Chondrocyte (in vitro differentiated cells): ENCODE measurements at regions not wholly inside any gene's neighbourhood (a gene's known extent, or its start where the extent isn't known, plus 50 kb on each side); places are given as distances from the start of the nearest gene placed in this dataset.
"Not testable (repeated sequence)": the region's sequence is repeated elsewhere in the genome, so short reads cannot be mapped to it uniquely, and the experiment has no call there.

Experiments used
- DNase-seq: peaks from one replicate; pipeline ENCODE4 v3.0.0; 2021; ENCODE audit warnings: mixed read lengths, low spot score
- H3K27ac Mint-ChIP-seq: one replicate; pipeline ENCODE4 v1.8.0; 2021; ENCODE audit warnings: mild to moderate bottlenecking, moderate library complexity, mixed read lengths; ENCODE audit not compliant: unreplicated experiment
- H3K27me3 Mint-ChIP-seq: 2 replicates; pipeline ENCODE4 v1.8.0; 2021; ENCODE audit warnings: low read depth, mixed read lengths
- H3K36me3 Mint-ChIP-seq: 2 replicates; pipeline ENCODE4 v1.8.0; 2021; ENCODE audit warnings: low read depth, mixed read lengths
- H3K4me1 Mint-ChIP-seq: 2 replicates; pipeline ENCODE4 v1.8.0; 2021; ENCODE audit warnings: low read depth, mild to moderate bottlenecking, mixed read lengths
- H3K4me3 Mint-ChIP-seq: one replicate; pipeline ENCODE4 v1.8.0; 2021; ENCODE audit warnings: mild to moderate bottlenecking, moderate library complexity, mixed read lengths; ENCODE audit not compliant: unreplicated experiment
- H3K9me3 Mint-ChIP-seq: 2 replicates; pipeline ENCODE4 v1.8.0; 2021; ENCODE audit warnings: low read depth, mixed read lengths
- CTCF ChIP-seq: fragments of 200-600 bp; sonication (generic); IDR thresholded peaks from 2 replicates; pipeline ENCODE4 v1.5.0; 2021; ENCODE audit warnings: antibody characterized with exemption, mild to moderate bottlenecking, moderate library complexity

DNA sequence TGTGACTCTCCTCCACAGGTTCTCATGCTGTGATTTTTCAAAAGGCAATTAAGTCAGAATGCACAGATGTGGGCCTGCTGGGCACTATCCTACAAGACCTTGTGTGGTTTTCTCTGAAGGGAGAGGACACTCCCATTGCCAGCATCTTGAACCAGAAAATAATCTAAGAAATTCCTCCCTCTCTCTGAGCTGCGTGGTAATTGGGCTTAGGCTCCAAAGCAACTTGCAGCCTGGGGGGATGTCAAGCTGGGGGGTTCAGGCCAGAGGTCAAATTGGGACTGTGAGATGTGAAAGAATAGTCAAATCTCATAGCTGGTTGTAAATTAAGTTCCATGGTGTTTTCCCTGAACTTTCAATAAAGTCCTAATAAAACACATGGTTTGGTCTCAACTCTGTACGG, 350.6 kb upstream of the SLC7A11 start:
- H3K27ac Mint-ChIP-seq: no peak overlapping the region
- no peak overlapping the region for H3K4me3 Mint-ChIP-seq
- no peak for TF ChIP-seq CTCF
- no peaks in the 10 kb centered on the region for H3K36me3 Mint-ChIP-seq
- no peaks in the 10 kb centered on the region for H3K27me3 Mint-ChIP-seq
- H3K9me3 Mint-ChIP-seq: no peaks in the 10 kb centered on the region
- DNase-seq: no peak
- peaks cover 21% of the 10 kb centered on the region for H3K4me1 Mint-ChIP-seq

DNA sequence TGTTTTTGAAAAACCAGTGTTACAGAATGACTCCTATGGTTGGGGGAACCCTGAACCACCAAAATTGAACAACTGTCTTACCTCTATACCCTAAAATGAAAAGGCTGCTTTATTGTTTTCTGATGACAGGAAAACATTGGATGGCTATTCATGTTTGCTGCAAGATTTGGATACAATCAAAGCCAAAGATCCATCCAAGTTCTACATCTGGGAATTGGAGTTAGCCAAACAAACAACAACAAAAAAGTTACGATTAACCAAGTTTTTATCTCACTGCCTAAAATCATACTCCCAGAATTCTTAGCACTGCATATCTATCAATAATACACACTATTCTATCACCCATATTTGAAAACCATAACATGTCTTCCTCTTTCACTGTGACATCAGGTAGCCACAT, 349.7 kb upstream of the SLC7A11 start:
- H3K27ac Mint-ChIP-seq: no peak overlapping the region

GRCh38 chr4:138588501-138588900, 346.4 kb upstream of the SLC7A11 start:
- Mint-ChIP-seq H3K36me3 (peaks cover 4% of the 10 kb centered on the region), H3K27ac (no peak overlapping the region), H3K4me3 (no peak overlapping the region), H3K9me3 (peaks cover 19% of the 10 kb centered on the region), H3K27me3 (no peaks in the 10 kb centered on the region), H3K4me1 (no peaks in the 10 kb centered on the region)
- TF ChIP-seq CTCF: no peak
- no peak for DNase-seq

More for the DNA sequence above, 349.7 kb upstream of the SLC7A11 start:
- DNase-seq: no peak
- TF ChIP-seq CTCF: no peak
- Mint-ChIP-seq H3K9me3 (peaks cover 4% of the 10 kb centered on the region), H3K36me3 (peaks cover 2% of the 10 kb centered on the region), H3K4me1 (peaks cover 12% of the 10 kb centered on the region), H3K4me3 (no peak overlapping the region), H3K27me3 (no peaks in the 10 kb centered on the region)

DNA sequence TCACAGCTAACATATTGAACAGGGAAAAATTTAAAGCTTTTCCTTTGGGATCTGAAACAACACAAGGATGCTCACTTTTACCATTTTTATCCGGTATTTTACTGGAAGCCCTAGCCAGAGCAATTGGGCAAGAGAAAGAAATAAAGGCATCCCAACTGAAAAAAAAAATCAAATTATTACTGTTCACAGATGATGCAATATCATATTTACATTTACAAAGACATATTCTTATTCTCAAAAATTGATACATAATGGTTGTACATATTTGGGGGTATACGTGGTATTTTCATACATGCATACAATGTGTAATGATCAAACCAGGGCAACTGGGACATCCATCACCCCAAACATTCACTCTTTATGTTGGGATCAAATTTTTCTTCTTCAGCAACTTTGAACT, 337.0 kb upstream of the SLC7A11 start:
- Mint-ChIP-seq H3K36me3 (peaks cover 11% of the 10 kb centered on the region), H3K9me3 (peaks cover 31% of the 10 kb centered on the region), H3K27ac (no peak overlapping the region), H3K4me1 (peaks cover 2% of the 10 kb centered on the region), H3K27me3 (no peaks in the 10 kb centered on the region), H3K4me3 (no peak overlapping the region)
- no peak for TF ChIP-seq CTCF
- DNase-seq: no peak

DNA sequence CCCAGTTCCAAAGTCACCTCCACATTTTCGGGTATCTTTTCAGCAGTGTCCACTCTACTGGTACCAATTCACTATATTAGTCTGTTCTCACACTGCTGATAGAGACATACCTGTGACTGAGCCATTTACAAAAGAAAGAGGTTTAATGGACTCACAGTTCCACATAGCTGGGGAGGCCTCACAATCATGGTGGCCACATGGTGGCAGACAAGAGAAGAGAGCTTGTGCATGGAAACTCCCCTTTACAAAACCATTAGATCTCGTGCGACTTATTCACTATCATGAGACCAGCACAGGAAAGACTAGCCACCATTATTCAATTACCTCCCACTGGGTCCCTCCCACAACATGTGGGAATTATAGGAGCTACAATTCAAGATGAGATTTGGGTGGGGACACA, 335.7 kb upstream of the SLC7A11 start:
- H3K36me3 Mint-ChIP-seq: peaks cover 11% of the 10 kb centered on the region
- H3K27me3 Mint-ChIP-seq, H3K27ac Mint-ChIP-seq, DNase-seq, H3K4me3 Mint-ChIP-seq: not testable (repeated sequence)
- H3K4me1 Mint-ChIP-seq: peaks cover 14% of the 10 kb centered on the region
- peaks cover 31% of the 10 kb centered on the region for H3K9me3 Mint-ChIP-seq

GRCh38 chr4:138577145-138577544, 335.0 kb upstream of the SLC7A11 start:
- Mint-ChIP-seq H3K9me3 (peaks cover 31% of the 10 kb centered on the region), H3K4me3 (no peak overlapping the region)

More at GRCh38 chr4:138577145-138577544, 335.0 kb upstream of the SLC7A11 start:
- H3K36me3 Mint-ChIP-seq: peaks cover 11% of the 10 kb centered on the region
- H3K27ac Mint-ChIP-seq: no peak overlapping the region
- no peak for DNase-seq
- no peak for TF ChIP-seq CTCF
- peaks cover 17% of the 10 kb centered on the region for H3K4me1 Mint-ChIP-seq
- no peaks in the 10 kb centered on the region for H3K27me3 Mint-ChIP-seq
